HG03469 (cell line): ENCODE measurements at regions not wholly inside any gene's neighbourhood (a gene's known extent, or its start where the extent isn't known, plus 50 kb on each side); places are given as distances from the start of the nearest gene placed in this dataset.
"Not testable (repeated sequence)": the region's sequence is repeated elsewhere in the genome, so short reads cannot be mapped to it uniquely, and the experiment has no call there.

Source experiments
- ATAC-seq: cut with Tn5 transposase; IDR thresholded peaks from one replicate; pipeline ENCODE4 v1.9.1; 2021; ENCODE audit warnings: mild to moderate bottlenecking, moderate library complexity, moderate number of reproducible peaks; ENCODE audit not compliant: unreplicated experiment

DNA sequence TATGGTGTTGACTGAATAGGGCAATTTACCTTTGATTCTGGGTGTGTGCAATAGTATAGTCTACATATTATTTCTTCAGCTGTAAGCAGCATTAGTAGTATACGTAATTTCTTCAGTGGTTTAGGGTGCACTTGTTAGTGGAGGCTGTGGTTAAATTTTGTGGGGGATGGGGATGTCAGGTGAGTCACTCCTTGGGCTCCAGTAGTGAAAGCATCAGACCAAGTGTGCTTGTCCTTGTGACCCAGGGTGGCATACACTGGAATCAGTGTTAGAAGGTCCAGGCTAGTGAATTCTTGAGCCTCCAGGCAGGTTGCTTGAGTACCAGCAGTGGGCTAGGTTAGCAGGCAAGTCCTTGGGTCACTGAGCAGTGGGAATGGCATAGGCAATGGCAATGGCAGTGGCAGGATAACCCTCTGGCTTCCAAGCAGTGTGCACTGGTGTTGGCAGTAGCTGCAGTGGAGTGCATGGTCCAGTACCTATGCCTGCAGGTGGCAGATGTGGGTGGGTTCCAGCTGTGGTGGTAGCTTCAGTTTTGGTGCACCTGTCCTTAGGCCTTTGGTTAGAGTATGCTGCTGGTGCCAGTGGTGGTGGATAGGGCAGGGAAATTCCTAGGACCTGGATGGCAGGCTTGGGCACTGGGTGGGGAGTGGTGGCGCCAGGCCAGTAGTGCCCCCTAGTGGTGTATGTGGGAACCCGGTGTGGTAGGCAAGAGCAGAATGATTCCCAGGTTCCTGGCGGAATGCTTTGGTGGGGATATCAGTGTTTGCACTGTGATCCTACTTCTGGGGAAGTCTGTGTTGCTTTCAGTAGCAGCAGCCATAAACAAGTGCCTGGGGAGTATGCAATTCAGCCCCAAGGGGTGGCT, 531.0 kb downstream of the SMARCA1 start:
- ATAC-seq, result no peak

DNA sequence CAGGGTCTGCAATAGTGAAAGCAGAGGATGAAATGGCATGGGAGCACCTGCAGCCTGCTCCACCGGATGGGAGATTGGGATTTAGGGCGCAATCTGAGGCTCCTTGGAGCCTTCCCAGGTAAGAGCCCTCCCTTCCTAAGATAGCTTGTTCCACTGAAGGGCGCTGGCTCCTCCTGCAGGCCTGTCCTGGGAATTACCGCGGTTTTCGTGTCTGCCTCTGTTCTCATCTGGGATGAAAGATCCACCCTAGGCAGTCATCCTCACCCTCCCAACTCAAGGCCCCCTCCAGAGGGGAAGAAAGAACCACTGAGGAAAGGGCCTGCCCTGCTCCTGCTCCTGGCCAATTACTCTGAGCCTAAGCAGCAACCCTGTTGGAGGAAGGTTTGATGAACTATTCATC, 547.5 kb downstream of the SMARCA1 start:
- no peak for ATAC-seq

DNA sequence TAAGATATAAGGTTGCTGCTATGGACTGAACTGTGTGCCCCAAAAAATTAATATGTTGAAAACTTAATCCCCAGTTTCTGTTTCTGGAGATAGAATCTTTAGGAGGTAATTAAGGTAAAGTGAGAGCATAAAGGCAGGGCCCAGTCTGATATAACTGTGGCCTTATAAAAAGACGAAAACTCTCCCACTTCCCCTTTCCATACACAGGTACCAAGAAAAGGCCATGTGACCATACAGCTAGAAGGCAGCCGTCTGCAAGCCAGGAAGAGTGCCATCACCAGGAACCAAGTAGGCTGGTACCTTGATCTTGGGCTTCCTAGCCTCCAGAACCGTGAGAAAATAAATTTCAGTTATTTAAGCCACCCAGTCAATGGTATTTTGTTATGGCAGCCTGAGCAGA, 550.3 kb downstream of the SMARCA1 start:
- no peak for ATAC-seq

DNA sequence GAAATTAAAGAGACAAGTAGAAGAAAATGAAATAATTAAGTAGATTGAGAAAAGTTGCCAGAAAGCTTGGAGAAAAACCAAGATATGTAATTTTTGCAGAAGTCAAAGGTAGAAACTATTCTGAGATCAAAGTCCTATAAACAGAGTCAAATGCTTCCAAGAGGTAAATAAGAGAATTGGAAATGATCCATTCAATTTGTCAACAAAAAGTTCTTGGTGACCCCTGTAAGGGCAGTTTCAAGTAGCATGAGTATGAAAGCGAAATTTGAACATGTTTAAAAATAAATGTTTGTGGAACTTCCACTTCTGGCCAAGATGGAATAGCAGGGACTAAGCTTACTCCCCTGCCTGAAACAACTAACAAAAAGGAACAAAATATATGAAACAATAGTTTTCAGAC, 562.0 kb downstream of the SMARCA1 start:
- no peak for ATAC-seq

DNA sequence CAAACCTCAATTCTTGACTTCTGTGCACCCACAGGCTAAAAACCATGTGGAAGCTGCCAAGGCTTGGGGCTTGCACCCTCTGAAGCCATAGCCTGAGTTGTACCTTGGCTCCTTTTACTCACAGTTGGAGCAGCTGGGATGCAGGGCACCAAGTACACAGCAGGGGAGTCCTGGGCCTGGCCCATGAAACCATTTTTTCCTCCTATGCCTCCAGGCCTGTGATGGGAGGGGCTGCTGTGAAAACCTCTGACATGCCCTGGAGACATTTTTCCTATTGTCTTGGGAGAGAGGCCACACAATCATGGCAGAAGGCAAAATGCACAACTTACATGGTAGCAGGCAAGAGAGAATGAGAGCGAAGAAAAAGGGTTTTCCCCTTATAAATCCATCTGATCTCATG, 568.6 kb downstream of the SMARCA1 start:
- ATAC-seq, result not testable (repeated sequence)

DNA sequence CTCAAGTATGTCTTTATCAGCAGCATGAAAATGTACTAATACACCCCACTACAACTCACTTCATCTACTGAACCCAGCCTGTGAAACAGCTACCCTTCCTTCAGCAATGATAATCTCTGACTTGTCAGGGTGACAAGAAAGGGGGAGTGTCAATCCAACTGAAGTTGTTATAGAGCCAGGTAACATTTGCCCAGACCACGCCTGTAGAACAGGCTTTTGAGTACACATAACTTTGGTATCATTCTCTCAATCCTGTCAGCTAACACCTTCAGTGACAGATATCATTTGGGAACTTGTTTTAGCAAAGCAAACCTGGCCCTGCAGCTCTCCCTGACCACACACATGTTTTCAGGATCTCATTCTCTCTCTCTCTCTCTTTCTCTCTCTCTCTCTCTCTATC, 592.2 kb downstream of the SMARCA1 start:
- no peak for ATAC-seq

DNA sequence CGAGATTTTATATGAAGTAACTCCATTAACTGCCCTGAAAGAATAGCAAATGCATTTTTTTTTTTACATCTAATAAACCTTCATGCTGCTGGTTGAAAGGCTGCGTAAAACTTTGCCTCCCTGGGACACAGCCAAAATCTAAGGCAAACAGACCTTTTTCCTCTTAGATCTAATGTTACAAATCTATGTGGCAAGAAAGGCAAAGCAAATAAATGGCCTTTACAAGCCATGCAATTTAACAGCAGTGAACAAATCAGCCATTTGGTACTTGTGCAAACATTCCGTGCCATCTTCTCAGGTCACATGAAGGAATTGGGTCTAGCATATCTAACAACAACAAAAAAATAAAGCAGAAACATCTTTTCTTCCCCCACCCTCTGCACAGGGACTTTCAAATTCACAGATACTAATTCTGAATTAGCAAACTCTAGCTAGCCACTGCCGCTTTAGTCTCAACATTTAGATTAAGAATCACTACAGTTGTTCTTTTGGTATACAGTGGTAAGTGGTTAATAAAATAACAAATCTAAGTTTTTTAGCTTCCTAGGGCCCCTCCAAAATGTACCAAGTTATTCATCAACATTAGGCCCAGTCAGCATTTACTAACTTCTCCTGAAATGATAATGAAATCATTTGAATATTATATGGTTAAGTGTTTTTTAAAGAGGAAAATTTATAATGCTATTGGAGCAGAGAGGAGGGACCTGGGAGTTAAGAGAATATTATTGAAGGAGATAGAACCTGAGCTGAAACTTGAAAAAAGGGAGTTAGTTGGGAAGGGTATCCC, 593.8 kb downstream of the SMARCA1 start:
- no peak for ATAC-seq

DNA sequence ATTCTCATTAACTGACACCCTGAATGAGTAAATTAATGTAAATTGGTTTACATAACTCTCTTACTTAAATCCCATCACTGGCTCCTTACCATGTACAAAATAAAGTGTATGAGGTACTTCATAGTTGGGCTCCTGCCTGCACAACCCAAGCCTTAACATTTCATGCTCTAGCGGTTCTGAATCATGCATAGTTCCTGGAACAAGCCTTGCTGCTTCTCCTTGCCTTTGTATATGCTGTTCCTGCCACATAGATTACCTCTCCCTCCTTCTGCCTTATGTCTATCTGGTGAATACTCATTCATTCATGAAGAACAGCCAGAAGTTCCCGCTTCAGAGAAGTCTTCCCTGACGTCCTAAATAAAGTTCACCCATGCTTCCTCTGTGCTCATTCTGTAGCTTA, 594.7 kb downstream of the SMARCA1 start:
- no peak for ATAC-seq

DNA sequence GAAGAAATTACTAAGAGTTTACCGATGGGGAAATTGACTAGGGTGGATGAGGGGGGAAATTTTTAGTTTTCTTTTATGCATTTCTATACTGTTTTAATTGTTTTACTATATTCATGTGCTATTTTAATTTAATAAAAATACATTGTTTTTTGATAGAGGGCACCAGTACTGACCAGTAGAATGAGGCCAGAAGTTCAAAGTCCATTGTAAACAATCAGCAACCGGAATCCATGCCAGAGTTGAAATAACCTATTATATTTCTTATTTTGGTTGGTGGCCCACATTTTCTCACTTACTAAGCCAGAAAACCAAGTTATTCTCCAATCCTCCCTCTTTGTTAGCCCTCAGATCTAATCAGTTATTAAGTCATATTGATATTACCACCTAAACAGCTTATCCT, 595.9 kb downstream of the SMARCA1 start:
- ATAC-seq, result no peak

DNA sequence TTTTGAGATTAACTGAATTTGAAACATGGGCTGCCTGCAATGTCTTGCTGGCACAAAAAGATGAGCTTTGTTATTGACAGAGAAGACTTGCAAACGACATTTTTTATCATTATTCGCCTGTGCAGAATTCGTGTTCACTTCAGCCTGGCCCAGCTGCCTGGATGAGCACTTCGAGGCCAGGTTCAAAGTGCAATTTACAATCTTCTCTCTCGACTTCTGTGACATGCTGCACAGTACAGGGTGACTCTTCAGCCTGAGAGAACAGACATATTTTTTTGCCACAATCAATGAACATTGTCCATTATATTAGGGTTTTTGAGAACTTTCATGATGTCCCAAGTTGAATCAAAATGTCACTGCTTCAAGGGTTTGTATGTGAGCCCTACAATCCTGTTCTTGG, 616.5 kb downstream of the SMARCA1 start:
- no peak for ATAC-seq

DNA sequence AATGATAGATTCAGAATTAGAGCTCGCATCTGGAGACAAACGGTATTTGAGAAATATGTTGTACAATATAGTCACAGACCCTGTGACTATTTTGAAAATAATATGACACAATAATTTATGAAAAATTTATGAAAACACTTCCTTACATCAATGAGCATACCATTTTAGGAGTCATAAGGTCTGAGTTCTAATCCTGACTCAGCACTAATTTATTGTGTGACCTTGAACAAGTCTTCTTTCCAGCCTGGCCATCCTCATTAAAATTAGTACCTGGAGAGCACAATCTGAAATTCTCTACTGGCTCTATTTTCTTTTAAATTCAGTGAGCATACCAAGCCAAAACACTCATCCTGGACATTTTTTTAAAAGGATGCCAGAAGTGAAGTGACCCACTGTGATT, 622.3 kb downstream of the SMARCA1 start:
- no peak for ATAC-seq

DNA sequence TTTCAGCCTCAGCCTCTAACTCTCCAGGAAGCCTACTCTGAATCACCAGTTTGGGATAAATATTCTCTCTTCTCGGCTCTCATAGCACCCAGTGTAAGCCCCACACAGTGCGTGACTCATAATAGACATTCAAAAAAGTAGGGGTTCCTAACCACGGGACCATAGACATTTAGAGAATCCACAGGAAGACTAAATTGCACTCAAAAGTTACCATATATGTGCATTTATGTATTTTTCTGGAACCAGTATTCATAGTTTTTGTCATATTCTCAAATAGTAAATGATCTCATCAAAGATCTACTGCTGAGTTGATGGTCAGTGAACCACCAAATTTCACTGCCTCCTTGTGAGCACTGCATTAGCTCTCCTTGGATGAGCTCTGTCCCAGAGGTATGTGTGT, 625.7 kb downstream of the SMARCA1 start:
- no peak for ATAC-seq

DNA sequence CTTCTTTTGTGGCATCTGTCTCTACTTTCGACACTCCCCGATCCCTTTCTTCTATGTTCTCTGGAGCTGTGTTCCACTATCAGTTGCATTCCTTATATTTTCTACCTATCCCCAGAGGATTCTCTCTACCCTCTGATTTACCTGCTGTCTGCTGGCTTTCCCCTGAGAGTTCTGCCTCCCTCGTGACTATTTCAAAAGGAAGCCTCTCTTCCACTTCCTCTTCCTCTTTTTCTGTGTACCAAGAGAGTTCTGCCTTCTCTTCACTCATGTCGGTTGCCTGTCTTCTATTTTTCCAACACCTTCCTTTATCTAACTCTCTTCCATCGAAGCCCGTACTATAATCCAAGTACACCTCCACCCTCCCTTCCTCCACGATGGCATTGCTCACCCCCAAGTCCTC, 631.7 kb downstream of the SMARCA1 start:
- no peak for ATAC-seq

DNA sequence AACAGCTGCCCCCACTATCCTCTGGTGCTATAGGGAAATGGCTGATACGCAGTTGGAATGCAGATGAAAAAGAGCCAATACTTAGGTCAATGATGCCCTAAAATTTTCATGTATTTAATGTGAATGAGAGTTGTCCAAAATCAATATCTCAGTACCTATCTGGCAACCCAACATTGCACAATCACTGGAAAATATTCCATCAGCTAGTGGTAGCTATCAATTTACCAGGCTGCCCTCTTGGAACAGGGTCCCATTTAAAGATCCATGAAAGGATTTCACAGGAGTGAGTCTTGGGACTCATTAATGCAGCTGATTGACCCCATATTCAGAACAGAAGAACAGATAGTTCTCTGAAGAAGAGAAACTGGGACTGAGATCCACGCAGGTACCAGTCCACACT, 638.9 kb downstream of the SMARCA1 start:
- no peak for ATAC-seq

DNA sequence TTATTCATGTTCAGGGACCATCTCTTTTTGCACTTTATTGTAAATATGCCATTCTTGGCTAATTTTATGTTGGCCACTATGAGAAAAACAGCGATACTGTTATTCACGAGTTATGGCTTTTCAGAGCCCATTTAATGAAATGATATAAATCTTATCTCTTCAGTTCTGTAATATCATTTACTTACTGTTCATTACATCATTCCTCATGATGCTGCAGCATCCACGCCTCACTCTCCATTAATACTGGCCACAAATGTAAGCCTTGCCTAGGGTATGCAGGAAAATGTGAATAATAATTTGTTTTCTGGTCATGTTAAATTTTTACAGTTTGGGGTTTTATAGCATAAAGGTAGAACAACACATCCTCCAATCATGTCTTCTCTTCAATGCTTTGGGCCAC, 639.6 kb downstream of the SMARCA1 start:
- ATAC-seq, result no peak

DNA sequence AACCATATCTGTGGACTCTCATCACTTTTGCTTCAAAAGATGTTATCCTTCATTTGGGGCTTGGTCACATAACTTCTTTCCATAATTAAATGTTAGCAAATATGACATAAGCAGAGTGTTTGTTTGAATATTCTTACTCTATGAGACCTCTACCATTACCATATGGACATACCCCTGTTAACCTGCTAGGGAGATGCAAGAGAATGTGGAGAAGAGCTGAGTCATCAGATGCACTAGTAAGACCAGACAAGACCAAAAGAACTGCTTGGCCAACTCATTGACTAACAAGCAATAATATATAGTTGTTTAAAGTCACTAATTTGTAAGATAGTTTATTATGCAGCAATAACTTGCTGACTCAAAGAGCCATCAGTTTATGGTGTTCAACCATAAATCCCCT, 652.9 kb downstream of the SMARCA1 start:
- no peak for ATAC-seq

DNA sequence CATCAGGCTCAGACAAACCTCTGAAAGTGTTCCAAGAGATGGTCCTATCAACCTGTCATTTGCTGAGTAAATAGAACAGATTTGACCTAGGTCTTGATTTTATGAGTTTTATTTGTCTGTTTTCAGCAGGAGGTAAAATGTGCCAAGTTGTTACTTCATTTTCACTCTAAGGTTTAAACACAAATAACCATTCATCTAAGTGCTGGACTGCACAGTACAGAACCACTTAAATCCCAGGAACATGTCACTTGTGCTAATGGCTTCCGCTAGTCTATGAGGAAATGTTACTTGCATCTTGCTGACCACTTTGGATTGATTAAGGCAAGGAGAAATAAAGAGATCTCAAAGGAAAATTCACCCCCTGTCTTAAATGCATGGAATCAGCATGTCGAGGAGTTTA, 660.7 kb downstream of the SMARCA1 start:
- no peak for ATAC-seq

DNA sequence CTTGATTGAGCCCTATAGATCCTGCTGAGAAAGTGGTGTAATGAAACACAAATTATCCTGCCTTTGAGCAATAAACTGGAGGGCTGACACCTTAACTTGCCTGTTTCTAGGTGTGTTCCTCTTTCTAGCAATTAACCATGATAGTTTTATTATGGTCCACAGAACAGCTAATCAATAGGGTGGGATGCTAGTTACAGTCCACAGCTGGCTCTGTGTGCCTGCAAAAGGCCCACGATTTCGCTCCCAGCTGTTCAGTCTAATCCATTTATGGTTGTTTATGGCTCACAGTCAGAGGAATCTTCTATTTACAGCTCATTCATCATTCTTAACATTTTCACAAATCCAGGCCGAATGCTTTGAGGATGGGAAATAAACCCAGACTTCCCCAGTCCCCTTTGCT, 674.9 kb downstream of the SMARCA1 start:
- ATAC-seq, result no peak

DNA sequence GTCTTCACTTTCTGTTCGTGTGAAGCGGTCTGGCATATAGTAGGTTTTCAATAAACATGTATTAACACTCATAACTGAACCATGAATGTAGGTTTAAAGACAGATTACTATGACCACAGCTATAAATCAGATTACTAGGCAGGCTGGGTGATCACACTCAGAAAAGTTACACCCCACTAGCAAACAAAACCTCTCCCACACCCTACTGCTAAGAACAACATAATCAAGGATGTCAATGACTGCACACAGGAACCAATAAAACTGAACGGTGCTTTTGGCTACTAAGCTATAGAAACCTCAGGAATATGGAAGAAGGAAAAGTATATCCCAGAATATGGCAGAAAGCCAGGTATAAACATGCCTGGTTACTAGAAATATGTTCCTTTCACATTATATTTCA, 676.9 kb downstream of the SMARCA1 start:
- no peak for ATAC-seq

DNA sequence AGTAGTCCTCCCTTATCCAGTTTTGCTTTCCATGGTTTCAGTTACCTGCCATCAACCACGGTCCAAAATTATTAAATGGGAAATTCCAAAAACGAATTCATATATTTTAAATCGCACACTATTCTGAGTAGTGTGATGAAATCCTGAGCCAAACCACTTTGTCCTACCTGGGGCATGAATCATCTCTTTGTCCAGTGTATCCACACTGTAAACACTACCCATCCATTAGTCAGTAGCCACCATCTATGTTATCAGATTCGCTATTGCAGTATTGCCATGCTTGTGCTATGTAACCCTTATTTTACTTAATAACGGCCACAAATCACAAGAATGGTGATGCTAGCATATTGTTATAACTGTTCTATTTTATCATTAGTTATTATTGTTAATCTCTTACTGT, 704.6 kb downstream of the SMARCA1 start:
- no peak for ATAC-seq

DNA sequence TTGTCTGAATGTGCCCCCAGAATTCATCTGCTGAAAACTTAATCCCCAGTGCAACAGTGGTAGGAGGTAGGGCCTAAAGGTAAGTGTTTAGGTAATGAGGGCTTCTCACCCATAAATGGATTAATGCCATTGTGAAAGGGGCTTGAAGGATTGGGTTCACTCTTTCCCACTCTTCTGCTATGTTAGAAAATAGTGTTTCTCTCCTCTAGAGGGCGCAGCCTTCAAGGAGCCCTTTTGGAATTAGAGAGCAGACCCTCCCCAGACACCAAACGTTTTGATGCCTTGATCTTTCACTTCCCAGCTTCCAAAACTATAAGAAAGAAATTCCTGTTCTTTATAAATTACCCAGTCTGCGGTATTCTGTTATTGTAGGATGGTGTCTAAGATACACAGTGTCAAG, 706.4 kb downstream of the SMARCA1 start:
- no peak for ATAC-seq

DNA sequence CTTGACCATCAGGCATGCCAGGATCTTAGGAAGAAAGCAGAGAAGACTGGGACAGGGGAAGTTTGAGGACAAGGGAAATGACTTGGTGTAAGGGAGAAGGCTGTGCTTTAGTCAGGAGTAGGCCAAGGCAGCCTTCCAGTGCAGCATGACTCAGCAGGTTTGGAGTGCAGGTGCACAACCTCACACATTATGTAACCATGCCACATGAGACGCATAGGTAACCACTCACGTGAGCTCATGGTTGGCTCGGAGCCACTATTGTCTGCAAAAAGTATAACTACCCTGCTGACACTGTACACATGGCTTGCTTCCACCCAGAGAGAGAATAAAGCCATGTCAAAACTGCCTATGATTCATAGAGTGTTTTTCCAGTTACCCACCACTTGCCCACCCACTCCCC, 715.9 kb downstream of the SMARCA1 start:
- no peak for ATAC-seq
